ENCODE measurements at regions not wholly inside any gene's neighbourhood (a gene's known extent, or its start where the extent isn't known, plus 50 kb on each side); places are given as distances from the start of the nearest gene placed in this dataset.

DNA sequence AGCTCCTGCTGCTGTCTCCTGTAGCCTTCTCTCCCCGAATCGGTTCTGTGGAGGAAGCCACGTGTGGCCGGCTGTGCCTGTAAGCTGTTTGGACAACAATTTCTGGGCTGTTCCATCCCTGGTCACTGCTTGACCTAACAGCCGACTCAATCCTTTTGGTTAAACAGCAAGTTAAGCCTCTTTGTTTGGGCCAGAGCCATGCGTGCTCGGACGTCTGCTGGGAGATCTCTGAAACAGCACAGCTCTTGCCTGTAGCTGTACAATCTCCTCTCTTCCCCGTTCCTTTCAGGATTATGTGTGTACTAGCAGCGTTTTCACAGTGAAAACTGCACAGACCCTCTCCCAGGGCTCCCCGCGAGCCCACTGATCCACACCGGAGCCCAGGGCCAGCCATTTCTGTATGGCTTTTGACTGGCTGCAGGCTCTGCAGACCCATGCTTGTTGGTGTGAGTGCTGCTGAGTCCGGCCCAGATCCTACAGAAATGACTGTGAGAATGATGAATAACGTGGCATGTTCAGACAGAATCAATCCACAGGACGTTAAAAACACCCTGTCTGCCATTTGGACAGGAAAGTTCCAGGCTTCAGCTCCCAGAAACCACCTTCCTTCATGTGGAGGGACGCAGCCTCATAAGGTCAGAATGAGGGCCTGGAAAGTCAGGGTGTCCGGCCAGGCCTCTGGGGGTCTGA lies 428.6 kb upstream of the ADARB2 start:
- Mint-ChIP-seq H3K4me1 (ENCODE audit: low read depth) (no peaks in the 10 kb centered on the region), H3K4me3 (no peak overlapping the region), H3K27ac (no peak overlapping the region), H3K9me3 (peaks cover 0 to 4% of the 10 kb centered on the region in 2 donors), H3K36me3 (ENCODE audit: insufficient read depth in 2 of 2) (no peaks in the 10 kb centered on the region), H3K27me3 (ENCODE audit: low read depth) (no peaks in the 10 kb centered on the region)
- ATAC-seq (replicated peaks in 1 of 2), result no peak
- DNase-seq, result no peak

GRCh38 chr10:2150288-2150687 lies 413.0 kb upstream of the ADARB2 start:
- H3K27ac Mint-ChIP-seq, result no peak overlapping the region
- no peaks in the 10 kb centered on the region for H3K9me3 Mint-ChIP-seq
- DNase-seq, result no peak
- no peaks in the 10 kb centered on the region for H3K36me3 Mint-ChIP-seq (ENCODE audit: insufficient read depth in 2 of 2)
- peaks cover 12% of the 10 kb centered on the region for H3K27me3 Mint-ChIP-seq (ENCODE audit: low read depth)
- H3K4me3 Mint-ChIP-seq, result no peak overlapping the region
- H3K4me1 Mint-ChIP-seq (ENCODE audit: low read depth), result no peaks in the 10 kb centered on the region
- no peak for ATAC-seq (replicated peaks in 1 of 2)

DNA sequence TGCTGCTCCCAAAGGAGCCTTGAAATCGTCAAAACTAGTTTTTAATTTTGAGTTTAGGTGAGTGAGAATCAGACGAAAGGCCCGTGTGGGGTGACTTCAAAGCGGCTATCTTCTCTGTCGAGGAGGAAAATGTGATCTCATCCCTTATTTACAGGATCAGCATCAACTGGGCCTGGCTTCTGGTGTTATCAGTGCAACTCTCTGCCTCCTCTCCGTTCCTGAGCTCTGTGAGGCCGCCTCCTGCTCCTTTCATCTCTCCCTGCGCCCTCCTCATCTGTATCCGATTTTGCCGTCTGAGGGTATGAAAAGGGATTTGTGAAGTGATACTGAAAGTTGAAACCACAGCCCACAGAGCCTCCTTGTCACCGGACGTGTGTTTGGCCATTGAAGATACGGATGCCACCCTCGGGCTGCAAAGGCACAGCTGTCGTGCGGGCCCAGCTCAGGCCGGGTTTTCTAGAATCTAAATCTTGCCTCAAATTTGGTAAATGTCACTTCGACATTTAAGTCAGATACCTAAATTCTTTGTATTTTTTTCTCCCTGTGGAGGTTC lies 408.7 kb upstream of the ADARB2 start:
- H3K36me3 Mint-ChIP-seq (ENCODE audit: insufficient read depth in 2 of 2), result no peaks in the 10 kb centered on the region
- H3K27ac Mint-ChIP-seq, result no peak overlapping the region
- peaks cover 7% of the 10 kb centered on the region for H3K27me3 Mint-ChIP-seq (ENCODE audit: low read depth)
- DNase-seq (no peak), ATAC-seq (replicated peaks in 1 of 2) (no peak)
- no peaks in the 10 kb centered on the region for H3K4me1 Mint-ChIP-seq (ENCODE audit: low read depth)
- no peaks in the 10 kb centered on the region for H3K9me3 Mint-ChIP-seq
- no peak overlapping the region for H3K4me3 Mint-ChIP-seq

DNA sequence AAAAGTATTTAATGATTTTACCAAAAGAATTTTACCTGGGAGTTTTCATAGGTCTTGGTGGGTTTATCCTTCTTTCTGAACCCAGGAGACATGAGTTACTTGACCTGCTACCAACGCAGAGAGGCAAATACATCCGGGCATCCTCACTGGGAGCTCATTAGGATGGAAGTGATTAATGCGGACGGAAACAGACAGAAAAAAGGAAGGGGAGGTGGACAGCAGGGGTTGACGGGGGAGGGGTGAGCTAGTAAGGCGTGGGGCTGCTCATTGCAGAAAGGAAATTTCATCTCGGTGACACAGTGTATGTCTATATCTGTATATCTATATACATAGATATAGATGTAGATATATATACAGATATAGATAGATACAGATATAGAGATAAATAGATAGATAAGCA lies 408.2 kb upstream of the ADARB2 start:
- H3K36me3 Mint-ChIP-seq (ENCODE audit: insufficient read depth in 2 of 2), result no peaks in the 10 kb centered on the region

GRCh38 chr10:2144584-2144983 lies 407.3 kb upstream of the ADARB2 start:
- Mint-ChIP-seq H3K27me3 (ENCODE audit: low read depth) (peaks cover 7% of the 10 kb centered on the region), H3K27ac (no peak overlapping the region), H3K9me3 (no peaks in the 10 kb centered on the region), H3K4me1 (ENCODE audit: low read depth) (no peaks in the 10 kb centered on the region), H3K36me3 (ENCODE audit: insufficient read depth in 2 of 2) (no peaks in the 10 kb centered on the region), H3K4me3 (no peak overlapping the region)
- no peak for DNase-seq
- ATAC-seq (replicated peaks in 1 of 2), result no peak

More for the DNA sequence above, 408.2 kb upstream of the ADARB2 start:
- Mint-ChIP-seq H3K4me3 (no peak overlapping the region), H3K4me1 (ENCODE audit: low read depth) (no peaks in the 10 kb centered on the region), H3K9me3 (no peaks in the 10 kb centered on the region), H3K27me3 (ENCODE audit: low read depth) (peaks cover 7% of the 10 kb centered on the region), H3K27ac (no peak overlapping the region)
- ATAC-seq (replicated peaks in 1 of 2) (no peak), DNase-seq (no peak)

DNA sequence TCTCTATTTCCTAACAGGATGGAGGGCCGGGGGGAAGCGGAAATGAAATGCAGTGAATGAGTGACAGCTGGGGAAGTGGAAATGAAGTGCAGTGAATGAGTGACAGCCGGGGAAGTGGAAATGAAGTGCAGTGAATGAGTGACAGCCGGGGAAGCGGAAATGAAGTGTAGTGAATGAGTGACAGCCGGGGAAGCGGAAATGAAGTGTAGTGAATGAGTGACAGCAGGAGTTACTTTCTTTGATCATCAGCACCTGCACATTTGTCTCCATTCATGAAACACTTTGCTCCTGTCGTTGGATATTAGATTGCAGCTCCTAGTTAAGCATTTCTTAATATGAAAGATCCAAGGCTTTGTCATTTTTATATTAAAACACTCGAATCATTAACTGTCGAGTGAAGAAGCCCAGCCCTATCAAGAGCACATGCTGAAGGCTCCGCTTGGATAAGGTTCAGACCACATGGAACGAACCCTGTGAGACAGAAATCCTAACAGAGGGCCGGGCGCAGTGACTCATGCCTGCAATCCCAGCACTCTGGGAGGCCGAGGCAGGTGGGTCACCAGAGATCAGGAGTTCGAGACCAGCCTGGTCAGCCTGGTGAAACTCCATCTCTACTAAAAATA lies 406.0 kb upstream of the ADARB2 start:
- Mint-ChIP-seq H3K9me3 (no peaks in the 10 kb centered on the region), H3K4me1 (ENCODE audit: low read depth) (no peaks in the 10 kb centered on the region), H3K36me3 (ENCODE audit: insufficient read depth in 2 of 2) (no peaks in the 10 kb centered on the region), H3K27me3 (ENCODE audit: low read depth) (peaks cover 7% of the 10 kb centered on the region), H3K27ac (no peak overlapping the region), H3K4me3 (no peak overlapping the region)
- ATAC-seq (replicated peaks in 1 of 2) (no peak), DNase-seq (no peak)

DNA sequence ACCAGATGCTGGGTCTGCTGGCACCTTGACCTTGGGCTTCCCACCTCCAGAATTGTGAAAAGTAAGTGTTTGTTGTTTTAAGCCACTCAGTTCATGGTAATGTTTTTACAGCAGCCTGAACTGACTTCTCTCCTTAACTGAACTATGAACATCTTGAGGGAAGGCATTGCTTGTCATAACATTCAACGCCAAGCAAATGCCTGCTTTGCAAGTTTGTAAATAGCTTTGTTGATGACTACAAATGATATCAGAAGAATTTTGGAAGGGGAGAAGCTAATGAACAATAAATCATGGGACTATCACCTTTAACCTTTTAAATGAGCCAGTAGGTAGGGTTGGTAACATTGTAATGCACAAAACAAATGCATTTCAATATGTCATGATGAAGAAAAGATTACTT lies 402.4 kb upstream of the ADARB2 start:
- no peak overlapping the region for H3K27ac Mint-ChIP-seq
- no peak for ATAC-seq (replicated peaks in 1 of 2)
- H3K9me3 Mint-ChIP-seq, result no peaks in the 10 kb centered on the region
- H3K27me3 Mint-ChIP-seq (ENCODE audit: low read depth), result no peaks in the 10 kb centered on the region
- no peak overlapping the region for H3K4me3 Mint-ChIP-seq
- H3K36me3 Mint-ChIP-seq (ENCODE audit: insufficient read depth in 2 of 2), result no peaks in the 10 kb centered on the region
- H3K4me1 Mint-ChIP-seq (ENCODE audit: low read depth), result no peaks in the 10 kb centered on the region
- no peak for DNase-seq

DNA sequence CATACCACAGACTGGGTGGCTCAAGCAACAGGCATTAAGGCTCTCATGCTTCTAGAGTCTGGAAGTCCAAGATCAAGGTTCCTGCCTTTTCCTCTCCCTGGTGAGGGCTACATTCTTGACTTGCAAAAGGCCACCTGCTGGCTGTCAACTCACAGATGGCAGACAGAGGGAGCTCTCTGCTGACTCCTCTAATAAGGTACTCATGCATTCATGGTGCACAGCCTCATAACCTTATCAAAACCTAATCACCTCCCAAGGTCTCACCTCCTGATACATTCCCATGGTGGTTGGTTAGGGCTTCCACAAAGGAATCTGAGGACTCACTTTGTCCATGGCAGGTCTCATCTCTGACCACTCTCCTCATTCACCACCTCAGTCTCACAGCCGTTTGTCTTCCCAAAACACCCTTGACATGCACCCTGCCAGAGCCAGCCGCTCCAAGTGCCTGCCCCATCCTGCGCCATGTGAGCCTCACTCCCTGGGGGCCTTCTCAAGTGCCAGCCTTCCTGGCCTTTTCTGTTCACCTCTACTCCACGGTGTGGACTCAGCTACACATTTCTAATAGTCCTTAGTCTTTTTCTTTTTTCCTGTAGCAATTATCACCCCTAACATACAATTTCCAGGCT lies 400.3 kb upstream of the ADARB2 start:
- DNase-seq (peak in 1 of 2 donors; percentile 3), ATAC-seq (replicated peaks in 1 of 2) (no peak)
- no peaks in the 10 kb centered on the region for H3K9me3 Mint-ChIP-seq
- no peaks in the 10 kb centered on the region for H3K27me3 Mint-ChIP-seq (ENCODE audit: low read depth)
- no peaks in the 10 kb centered on the region for H3K4me1 Mint-ChIP-seq (ENCODE audit: low read depth)
- no peaks in the 10 kb centered on the region for H3K36me3 Mint-ChIP-seq (ENCODE audit: insufficient read depth in 2 of 2)
- no peak overlapping the region for H3K4me3 Mint-ChIP-seq
- H3K27ac Mint-ChIP-seq, result no peak overlapping the region

GRCh38 chr10:2130705-2131305 lies 393.5 kb upstream of the ADARB2 start:
- no peak overlapping the region for H3K4me3 Mint-ChIP-seq
- H3K27ac Mint-ChIP-seq, result no peak overlapping the region
- peaks cover 4% of the 10 kb centered on the region for H3K4me1 Mint-ChIP-seq (ENCODE audit: low read depth)
- no peaks in the 10 kb centered on the region for H3K27me3 Mint-ChIP-seq (ENCODE audit: low read depth)
- no peak for ATAC-seq (replicated peaks in 1 of 2)
- no peak for DNase-seq
- H3K9me3 Mint-ChIP-seq, result no peaks in the 10 kb centered on the region
- H3K36me3 Mint-ChIP-seq (ENCODE audit: insufficient read depth in 2 of 2), result no peaks in the 10 kb centered on the region

DNA sequence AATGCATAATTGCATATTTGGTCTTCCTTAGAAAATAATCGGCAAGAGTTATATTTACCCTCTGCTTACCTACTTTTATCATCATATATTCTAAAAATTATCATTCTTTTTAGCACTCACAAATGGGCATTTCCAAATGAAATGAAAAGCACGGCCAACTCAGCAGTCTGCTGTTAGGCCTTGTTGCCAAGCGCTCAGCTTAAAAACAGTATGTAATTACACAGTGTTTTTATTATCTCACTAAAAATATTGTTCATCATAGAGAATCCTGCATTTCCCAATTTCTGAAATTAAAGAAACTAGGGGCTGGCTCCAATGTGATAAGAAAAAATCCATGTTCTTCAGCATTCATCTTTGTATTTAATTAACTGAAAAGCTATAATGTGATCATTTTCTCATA lies 391.7 kb upstream of the ADARB2 start:
- no peaks in the 10 kb centered on the region for H3K27me3 Mint-ChIP-seq (ENCODE audit: low read depth)
- DNase-seq (no peak), ATAC-seq (replicated peaks in 1 of 2) (no peak)
- H3K4me3 Mint-ChIP-seq, result no peak overlapping the region
- H3K4me1 Mint-ChIP-seq (ENCODE audit: low read depth), result peaks cover 4% of the 10 kb centered on the region
- no peaks in the 10 kb centered on the region for H3K9me3 Mint-ChIP-seq
- H3K36me3 Mint-ChIP-seq (ENCODE audit: insufficient read depth in 2 of 2), result no peaks in the 10 kb centered on the region
- H3K27ac Mint-ChIP-seq, result no peak overlapping the region

DNA sequence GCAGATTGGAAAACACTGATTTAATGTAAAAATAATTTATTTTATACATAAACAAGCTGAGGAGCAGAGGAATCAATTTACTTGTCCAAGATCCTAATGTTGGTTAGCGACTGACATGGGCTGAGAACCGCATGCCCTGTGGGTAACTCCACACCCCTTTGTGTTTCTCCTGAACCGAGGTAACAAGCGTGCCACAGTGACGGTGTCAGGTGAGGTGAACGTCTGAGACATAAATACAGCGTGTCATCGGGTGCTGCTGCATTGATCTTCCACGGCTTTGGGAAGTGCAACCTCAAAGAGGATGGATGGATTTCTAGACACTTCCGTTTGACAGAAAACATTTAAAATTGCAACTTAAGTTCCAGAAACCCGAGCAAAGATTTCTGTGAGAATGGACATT lies 386.8 kb upstream of the ADARB2 start:
- no peak for ATAC-seq (replicated peaks in 1 of 2)
- no peaks in the 10 kb centered on the region for H3K9me3 Mint-ChIP-seq

GRCh38 chr10:2122431-2123124 lies 385.3 kb upstream of the ADARB2 start:
- no peak for ATAC-seq (replicated peaks in 1 of 2)
- H3K4me1 Mint-ChIP-seq (ENCODE audit: low read depth), result no peaks in the 10 kb centered on the region
- H3K9me3 Mint-ChIP-seq, result no peaks in the 10 kb centered on the region
- no peak overlapping the region for H3K27ac Mint-ChIP-seq
- DNase-seq, result no peak
- H3K4me3 Mint-ChIP-seq, result no peak overlapping the region
- H3K27me3 Mint-ChIP-seq (ENCODE audit: low read depth), result no peaks in the 10 kb centered on the region
- H3K36me3 Mint-ChIP-seq (ENCODE audit: insufficient read depth in 2 of 2), result no peaks in the 10 kb centered on the region

More for the DNA sequence above, 386.8 kb upstream of the ADARB2 start:
- no peak overlapping the region for H3K27ac Mint-ChIP-seq
- H3K36me3 Mint-ChIP-seq (ENCODE audit: insufficient read depth in 2 of 2), result no peaks in the 10 kb centered on the region
- H3K27me3 Mint-ChIP-seq (ENCODE audit: low read depth), result no peaks in the 10 kb centered on the region
- H3K4me3 Mint-ChIP-seq, result no peak overlapping the region
- no peaks in the 10 kb centered on the region for H3K4me1 Mint-ChIP-seq (ENCODE audit: low read depth)
- no peak for DNase-seq

- H3K9me3 Mint-ChIP-seq, result no peaks in the 10 kb centered on the region
- no peak for DNase-seq
- no peak overlapping the region for H3K27ac Mint-ChIP-seq
- no peaks in the 10 kb centered on the region for H3K4me1 Mint-ChIP-seq (ENCODE audit: low read depth)
- H3K36me3 Mint-ChIP-seq (ENCODE audit: insufficient read depth in 2 of 2), result no peaks in the 10 kb centered on the region
- H3K4me3 Mint-ChIP-seq, result no peak overlapping the region
- no peak for ATAC-seq (replicated peaks in 1 of 2)
- H3K27me3 Mint-ChIP-seq (ENCODE audit: low read depth), result no peaks in the 10 kb centered on the region
These were observed 384.6 kb upstream of the ADARB2 start for GRCh38 chr10:2121929-2122328.
